ENCODE measurements at regions not wholly inside any gene's neighbourhood (a gene's known extent, or its start where the extent isn't known, plus 50 kb on each side); places are given as distances from the start of the nearest gene placed in this dataset.

- intact Hi-C loops (cut with DNase I) = no loop called here
- no peak for DNase-seq
These were observed 383.4 kb downstream of the EFNB2 start for GRCh38 chr13:106152047-106152446.

GRCh38 chr13:106151056-106151699, 384.3 kb downstream of the EFNB2 start:
- Histone ChIP-seq H3K36me3 (no peaks in the 10 kb centered on the region), H3K9me3 (no peaks in the 10 kb centered on the region), H3K27me3 (no peaks in the 10 kb centered on the region), H3K4me1 (no peaks in the 10 kb centered on the region), H3K27ac (no peak overlapping the region), H3K4me3 (replicated peaks in 1 of 3) (no peak overlapping the region)
- TF ChIP-seq POLR2A (IDR thresholded peaks at IDR 0.05) = no peak
- TF ChIP-seq CTCF (IDR thresholded peaks at IDR 0.05) = no peak
- no peak for DNase-seq
- 70 to 83% methylated on average over 3 of the region's 3 CpGs for WGBS, 2 donors
- intact Hi-C loops (cut with DNase I) = no loop called here

More at GRCh38 chr13:106152047-106152446, 383.4 kb downstream of the EFNB2 start:
- Histone ChIP-seq H3K4me3 (replicated peaks in 1 of 3) (no peak overlapping the region), H3K27me3 (no peaks in the 10 kb centered on the region), H3K27ac (no peak overlapping the region), H3K4me1 (no peaks in the 10 kb centered on the region), H3K36me3 (no peaks in the 10 kb centered on the region), H3K9me3 (no peaks in the 10 kb centered on the region)
- 88 to 91% methylated on average over 3 of the region's 3 CpGs for WGBS, 2 donors
- TF ChIP-seq POLR2A (IDR thresholded peaks at IDR 0.05) (no peak), CTCF (IDR thresholded peaks at IDR 0.05) (no peak)

- no peak for DNase-seq
- H3K4me3 ChIP-seq (replicated peaks in 1 of 3) = no peak overlapping the region
- intact Hi-C loops (cut with DNase I) = no loop called here
- H3K36me3 ChIP-seq = no peaks in the 10 kb centered on the region
- no peaks in the 10 kb centered on the region for H3K9me3 ChIP-seq
- H3K27ac ChIP-seq = no peak overlapping the region
- 91 to 98% methylated on average over 2 of the region's 2 CpGs for WGBS, 2 donors
- no peak for TF ChIP-seq POLR2A (IDR thresholded peaks at IDR 0.05)
- TF ChIP-seq CTCF (IDR thresholded peaks at IDR 0.05) = no peak
- peaks cover 6 to 11% of the 10 kb centered on the region in 2 donors for H3K4me1 ChIP-seq
- no peaks in the 10 kb centered on the region for H3K27me3 ChIP-seq
These were observed 389.2 kb downstream of the EFNB2 start for GRCh38 chr13:106145997-106146864.

GRCh38 chr13:106145070-106145469, 390.4 kb downstream of the EFNB2 start:
- 93 to 96% methylated on average over 1 of the region's 1 CpG for WGBS, 2 donors
- peaks cover 6 to 11% of the 10 kb centered on the region in 2 donors for H3K4me1 ChIP-seq
- no peak for DNase-seq
- no peaks in the 10 kb centered on the region for H3K36me3 ChIP-seq
- no peak overlapping the region for H3K27ac ChIP-seq
- intact Hi-C loops (cut with DNase I) = no loop called here
- no peaks in the 10 kb centered on the region for H3K27me3 ChIP-seq
- no peak overlapping the region for H3K4me3 ChIP-seq (replicated peaks in 1 of 3)
- no peaks in the 10 kb centered on the region for H3K9me3 ChIP-seq
- TF ChIP-seq CTCF (IDR thresholded peaks at IDR 0.05) (no peak), POLR2A (IDR thresholded peaks at IDR 0.05) (no peak)

Measured in thyroid gland (tissue), 4 donors.